ENCODE measurements at regions not wholly inside any gene's neighbourhood (a gene's known extent, or its start where the extent isn't known, plus 50 kb on each side); places are given as distances from the start of the nearest gene placed in this dataset.
A peak's percentile ranks its signal among the peaks of the same experiment; 100 is the strongest.
"Not testable (repeated sequence)": the region's sequence is repeated elsewhere in the genome, so short reads cannot be mapped to it uniquely, and the experiment has no call there.

DNA sequence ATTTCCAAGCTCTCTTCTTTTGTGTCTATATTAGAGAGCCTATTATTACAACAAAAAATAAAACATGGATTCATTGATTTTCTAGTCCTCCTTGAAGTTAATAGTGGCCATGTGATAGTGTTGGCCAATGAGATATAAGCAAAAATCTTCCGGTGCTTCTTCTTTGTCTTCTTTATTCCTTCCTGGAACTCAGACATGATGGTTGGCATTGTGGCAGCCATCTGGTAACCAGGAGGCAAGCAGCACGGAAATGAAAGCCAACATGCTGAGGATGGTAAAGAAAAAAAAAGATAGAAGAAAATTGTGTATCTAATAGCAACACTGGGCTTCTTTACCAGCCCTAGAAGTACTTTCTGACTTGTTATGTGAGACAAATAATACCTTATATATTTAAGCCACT lies 50.8 kb upstream of the SEL1L start:
- no peak for DNase-seq (ENCODE audit: low spot score)

DNA sequence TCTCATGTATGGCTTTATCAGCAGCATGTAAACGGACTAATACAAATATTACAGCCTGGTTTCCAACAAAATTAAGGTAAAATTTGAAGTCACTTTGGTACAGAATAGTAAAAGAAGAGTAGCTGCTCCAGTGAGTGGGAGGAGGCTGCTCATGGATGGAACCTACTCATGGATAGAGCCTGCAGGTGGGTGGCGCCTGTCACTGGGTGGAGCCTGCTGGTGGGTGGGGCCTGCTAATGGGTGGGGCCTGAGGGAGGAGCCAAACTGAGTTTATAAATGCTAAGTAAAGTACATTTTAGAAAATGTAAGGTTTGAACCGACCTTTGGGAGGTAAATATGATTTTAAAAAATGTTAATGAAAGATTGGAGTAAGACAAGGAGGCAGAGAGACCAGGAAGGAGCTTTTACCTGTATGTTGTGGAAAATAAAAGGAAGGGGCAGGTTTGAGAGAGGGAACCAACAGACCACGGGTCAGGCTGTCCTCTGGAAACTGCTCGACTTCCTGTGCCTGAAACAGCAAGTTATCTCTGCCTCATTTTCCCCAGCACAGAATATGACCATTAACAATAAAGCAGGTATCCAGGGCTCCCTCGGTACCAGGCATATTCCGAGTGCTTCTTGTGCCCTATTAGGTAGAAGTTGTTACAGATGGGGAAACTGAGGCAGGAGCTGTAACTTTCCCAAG lies 55.9 kb upstream of the SEL1L start:
- no peak for DNase-seq (ENCODE audit: low spot score)

DNA sequence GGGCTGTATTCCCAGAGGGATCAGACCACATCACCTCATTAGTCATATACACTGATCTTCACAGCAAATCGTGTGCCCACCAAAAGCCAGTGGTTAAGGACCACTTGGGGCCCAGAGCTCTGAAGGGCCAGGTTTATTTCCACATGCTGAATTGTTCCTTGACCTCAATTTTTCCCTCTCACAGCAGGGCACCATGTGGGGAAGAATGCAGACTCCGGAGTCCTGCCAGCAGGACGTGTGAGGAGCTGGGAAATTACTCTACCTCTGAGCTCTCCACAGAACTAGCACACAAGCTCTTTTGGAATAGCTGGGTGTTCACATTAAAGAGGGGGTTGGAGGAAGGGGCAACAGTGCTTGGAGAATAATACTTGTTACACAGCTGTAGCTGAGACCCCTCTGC lies 57.6 kb upstream of the SEL1L start:
- DNase-seq (ENCODE audit: low spot score) = no peak

DNA sequence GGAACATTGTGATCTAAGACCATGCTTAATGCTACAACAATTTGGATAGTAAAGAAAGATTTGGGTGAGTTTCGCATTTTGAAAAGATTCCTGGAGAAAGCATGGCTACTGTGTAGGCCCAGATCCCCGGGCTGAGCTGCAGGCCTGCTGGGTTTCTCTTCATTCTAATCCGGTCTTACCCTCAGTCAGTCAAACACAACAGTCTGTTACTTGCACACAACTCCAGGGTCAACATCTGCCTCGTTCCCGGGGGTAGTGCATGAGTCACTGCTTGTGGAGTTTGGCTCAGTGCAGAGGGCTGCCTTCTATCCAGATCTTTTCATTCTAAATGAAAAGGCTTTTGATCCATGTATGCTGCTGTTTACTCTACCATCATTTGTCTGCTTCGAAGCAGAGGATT lies 60.4 kb upstream of the SEL1L start:
- peak; percentile 64 for DNase-seq (ENCODE audit: low spot score)

- DNase-seq (ENCODE audit: low spot score) = no peak
These were observed 72.0 kb upstream of the SEL1L start for GRCh38 chr14:81605660-81606059.

DNA sequence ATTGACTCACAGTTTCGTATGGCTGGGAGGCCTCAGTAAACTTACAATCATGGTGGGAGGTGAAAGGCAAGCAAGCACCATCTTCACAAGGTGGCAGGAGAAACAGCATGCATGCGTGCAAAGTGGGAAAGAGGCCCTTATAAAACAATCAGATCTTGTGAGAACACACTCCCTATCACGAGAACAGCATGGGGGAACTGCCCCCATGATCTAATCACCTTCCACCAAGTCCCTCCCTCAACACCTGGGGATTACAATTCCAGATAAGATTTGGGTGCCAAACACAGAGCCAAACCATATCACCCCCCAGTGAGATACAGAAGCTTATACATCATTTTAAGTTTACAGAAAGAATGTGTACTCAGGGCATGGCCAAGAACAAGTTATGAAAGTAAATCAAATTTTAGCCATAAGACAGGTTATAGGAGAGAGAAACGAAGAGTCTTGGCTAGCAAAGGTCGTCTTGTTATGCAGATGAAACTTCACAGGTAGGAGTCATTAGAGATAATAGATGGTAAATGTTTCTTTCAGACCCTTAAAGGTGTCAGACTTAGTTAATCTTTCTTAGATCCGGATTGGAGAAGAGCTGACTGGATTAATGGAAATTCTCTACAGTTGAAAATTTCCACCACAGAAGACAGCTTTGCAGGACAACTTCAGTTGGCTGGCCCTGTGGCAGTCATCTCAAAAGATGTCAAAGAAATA lies 79.8 kb upstream of the SEL1L start:
- no peak for DNase-seq (ENCODE audit: low spot score)

- not testable (repeated sequence) for DNase-seq (ENCODE audit: low spot score)
These were observed 80.6 kb upstream of the SEL1L start for GRCh38 chr14:81614302-81614701.

DNA sequence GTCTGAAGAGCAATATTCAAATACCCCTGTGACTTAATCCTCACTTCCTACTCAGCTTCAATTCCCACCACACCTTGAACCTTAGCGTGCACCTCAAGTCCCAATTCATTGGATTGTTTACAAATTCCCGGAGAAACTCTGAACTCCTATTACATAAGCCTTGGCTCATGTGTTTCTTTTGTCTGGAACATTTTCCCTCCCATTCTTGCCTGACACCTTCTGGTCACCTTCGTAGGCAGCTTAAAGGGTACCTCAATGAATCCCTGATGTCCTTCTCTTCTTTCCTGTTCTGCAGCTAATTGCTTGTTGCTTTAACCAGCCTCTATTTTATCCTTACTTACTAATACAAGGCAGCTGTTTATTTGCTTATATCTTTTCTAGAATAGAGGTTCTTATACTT lies 85.0 kb upstream of the SEL1L start:
- no peak for DNase-seq (ENCODE audit: low spot score)

DNA sequence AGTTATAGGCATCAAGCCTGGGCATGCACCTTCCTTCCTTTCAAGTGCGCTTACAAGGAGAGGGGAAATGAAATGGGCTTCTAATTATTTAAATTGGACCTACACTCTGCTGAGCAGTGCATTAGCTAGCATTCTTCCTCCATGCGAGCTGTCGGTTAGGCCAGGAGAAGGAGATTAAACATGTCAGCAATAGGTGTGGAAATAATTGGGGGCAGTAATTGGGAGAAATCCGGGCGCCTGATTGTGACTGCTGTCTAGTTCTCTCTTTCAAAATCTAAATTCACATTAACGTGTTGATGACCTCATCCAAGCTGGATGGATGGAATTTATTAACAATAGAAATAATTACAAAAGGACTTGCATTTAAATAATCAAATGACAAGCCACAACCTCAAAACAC lies 86.2 kb upstream of the SEL1L start:
- DNase-seq (ENCODE audit: low spot score) = no peak

DNA sequence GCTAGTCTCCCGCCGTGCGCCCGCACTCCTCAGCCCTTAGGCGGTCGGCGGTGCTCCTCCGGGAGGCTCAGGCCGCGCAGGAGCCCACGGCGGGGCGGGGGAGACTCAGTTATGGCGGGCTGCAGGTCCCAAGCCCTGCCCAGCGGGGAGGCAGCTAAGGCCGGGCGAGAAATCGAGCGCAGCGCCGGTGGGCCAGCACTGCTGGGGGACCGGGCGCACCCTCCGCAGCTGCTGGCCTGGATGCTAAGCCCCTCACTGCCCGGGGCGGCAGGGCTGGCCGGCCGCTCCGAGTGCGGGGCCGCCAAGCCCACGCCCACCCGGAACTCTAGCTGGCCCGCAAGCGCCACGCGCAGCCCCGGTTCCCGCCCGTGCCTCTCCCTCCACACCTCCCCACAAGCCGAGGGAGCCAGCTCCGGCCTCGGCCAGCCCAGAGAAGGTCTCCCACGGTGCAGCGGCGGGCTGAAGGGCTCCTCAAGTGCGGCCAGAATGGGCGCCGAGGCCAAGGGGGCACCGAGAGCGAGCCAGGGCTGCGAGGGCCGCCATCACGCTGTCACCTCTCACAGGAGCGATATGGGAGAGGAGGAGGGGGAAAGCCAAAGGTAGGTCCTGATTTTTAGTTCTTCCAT lies 90.2 kb upstream of the SEL1L start:
- DNase-seq (ENCODE audit: low spot score) = not testable (repeated sequence)

GRCh38 chr14:81625343-81625742 lies 91.7 kb upstream of the SEL1L start:
- peak; percentile 28 for DNase-seq (ENCODE audit: low spot score)

GRCh38 chr14:81632157-81632556 lies 98.5 kb upstream of the SEL1L start:
- DNase-seq (ENCODE audit: low spot score) = no peak

- DNase-seq (ENCODE audit: low spot score) = no peak
These were observed 99.8 kb upstream of the SEL1L start for GRCh38 chr14:81633496-81633895.

GRCh38 chr14:81637639-81638038 lies 104.0 kb upstream of the SEL1L start:
- no peak for DNase-seq (ENCODE audit: low spot score)

DNA sequence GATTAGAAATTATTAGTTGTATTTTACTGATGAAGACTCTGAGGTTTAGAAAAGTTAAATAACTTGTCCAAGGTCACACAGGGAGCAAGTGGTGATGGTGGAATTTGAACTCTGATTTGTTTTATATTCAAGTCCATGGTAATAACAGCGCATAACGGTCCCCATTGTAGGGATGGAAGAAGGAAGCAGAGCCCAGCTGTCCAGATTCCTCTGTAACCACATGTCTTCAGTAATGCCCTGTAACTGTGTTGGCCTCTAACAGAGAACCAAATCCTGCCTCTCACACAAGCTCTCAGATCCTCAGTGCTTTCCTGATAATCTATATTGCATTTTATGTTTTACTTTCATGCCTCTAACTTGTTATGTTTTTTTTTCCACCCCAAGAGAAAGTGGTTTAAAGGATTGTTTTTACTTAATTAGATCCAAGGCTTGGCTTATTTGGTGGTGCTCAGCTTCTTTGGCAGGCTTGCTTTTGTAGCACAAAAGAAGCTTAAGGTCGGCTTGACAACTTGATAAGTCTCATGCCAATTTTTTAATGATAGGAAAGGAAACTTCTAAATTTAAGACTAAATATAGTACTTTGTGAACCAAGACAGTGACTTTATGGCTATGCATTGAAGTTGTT lies 105.1 kb upstream of the SEL1L start:
- DNase-seq (ENCODE audit: low spot score) = no peak

GRCh38 chr14:81653626-81654025 lies 120.0 kb upstream of the SEL1L start:
- DNase-seq (ENCODE audit: low spot score) = no peak

DNA sequence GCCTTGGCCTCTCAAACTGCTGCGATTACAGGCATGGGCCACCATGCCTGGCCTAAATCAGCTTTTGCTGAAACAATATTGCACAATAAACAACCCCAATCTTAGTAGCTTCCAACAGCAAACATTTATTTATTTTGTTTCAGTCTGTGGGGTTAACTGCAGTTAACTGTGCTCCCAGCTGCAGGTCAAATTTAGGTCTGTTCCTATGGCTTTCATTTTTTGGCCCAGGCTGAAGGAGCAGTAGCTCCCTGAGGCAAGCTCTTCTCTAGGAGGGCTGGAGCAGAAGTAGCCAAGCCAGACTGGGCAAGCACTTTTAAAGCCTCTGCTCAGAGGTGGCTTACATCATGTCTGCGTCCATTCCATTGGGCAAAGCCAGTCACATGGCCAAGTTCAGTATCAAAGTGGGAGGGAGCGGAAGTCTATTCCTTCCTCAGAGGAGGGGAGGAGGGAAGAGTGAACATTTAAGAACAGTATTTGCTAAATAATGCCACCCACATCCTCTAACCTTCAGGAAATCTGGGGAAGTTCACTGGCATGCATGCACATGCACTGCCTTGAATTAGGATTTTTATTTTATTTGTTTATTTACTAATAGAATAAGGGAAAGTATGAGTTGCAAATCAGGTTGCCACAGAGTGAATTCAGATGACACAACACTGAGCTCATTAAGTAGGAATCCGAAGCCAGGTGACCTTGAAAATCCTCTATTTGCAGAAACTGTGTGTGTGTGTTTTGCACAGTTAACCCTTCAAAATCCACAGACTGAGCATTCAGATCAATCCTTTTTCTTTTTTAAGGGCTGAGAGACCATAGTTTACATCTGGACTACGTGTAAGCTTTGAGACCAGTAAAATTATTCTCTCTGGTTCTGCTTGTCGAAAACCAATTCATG lies 122.0 kb upstream of the SEL1L start:
- DNase-seq (ENCODE audit: low spot score) = no peak

DNA sequence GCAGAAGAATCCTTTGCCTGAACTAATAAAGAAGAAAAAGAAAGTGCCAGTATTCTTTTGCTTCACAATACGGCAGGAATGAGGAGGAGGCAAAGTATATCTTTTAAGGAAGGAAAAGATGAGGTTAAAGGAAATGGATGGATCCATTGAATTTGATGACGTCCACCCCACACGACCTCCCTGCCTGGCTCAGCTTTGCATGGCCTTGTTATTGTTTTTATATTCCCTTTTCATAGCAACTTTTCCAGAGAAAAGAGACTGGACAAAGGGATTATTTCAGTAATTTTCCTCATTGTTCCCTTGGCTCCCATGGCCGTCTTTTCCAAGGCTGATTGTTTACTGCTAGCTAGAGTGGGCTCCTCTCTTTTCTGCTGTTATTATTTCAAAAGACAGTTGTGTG lies 123.2 kb upstream of the SEL1L start:
- no peak for DNase-seq (ENCODE audit: low spot score)

DNA sequence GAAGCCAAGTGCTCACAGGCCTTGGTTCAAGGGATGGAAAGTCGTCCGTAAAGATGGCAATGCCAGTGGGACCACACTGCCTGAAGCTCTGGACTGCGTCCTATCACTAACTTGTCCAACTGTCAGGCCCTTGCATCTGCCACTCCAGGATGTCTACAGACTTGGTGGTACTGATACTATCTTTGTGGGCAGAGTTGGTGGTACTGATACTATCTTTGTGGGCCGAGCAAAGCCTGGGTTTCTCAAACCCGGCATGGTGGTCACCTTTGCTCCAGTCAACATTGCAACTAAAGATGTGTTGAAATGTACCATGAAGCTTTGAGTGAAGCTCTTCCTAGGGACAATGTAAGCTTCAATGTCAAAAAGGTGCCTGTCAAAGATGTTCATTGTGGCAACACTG lies 128.4 kb upstream of the SEL1L start:
- DNase-seq (ENCODE audit: low spot score) = no peak

GRCh38 chr14:81662570-81663197 lies 129.0 kb upstream of the SEL1L start:
- no peak for DNase-seq (ENCODE audit: low spot score)

GRCh38 chr14:81668626-81669274 lies 135.1 kb upstream of the SEL1L start:
- DNase-seq (ENCODE audit: low spot score) = no peak

Measured in COLO829 (cell line).